Breast epithelium (tissue), 4 donors: ENCODE measurements at regions not wholly inside any gene's neighbourhood (a gene's known extent, or its start where the extent isn't known, plus 50 kb on each side); places are given as distances from the start of the nearest gene placed in this dataset.
"Not testable (repeated sequence)": the region's sequence is repeated elsewhere in the genome, so short reads cannot be mapped to it uniquely, and the experiment has no call there.

Experiments
- DNase-seq, 2 donors: peaks; one replicate each; pipeline ENCODE4 v3.0.0-alpha.2; 2019; ENCODE audit warnings: low spot score in 2 of 2
- H3K27ac ChIP-seq, 2 donors: fragments of 200-600 bp; sonication (generic) in 1 of 2; one replicate each; pipeline ENCODE4 v1.5.1; 2016 to 2019; ENCODE audit warnings: mild to moderate bottlenecking in 1 of 2
- H3K27me3 ChIP-seq, 2 donors: fragments of 200-600 bp; sonication (generic) in 1 of 2; one replicate each; pipeline versions ENCODE4 v1.5.1 to v1.6.0; 2017 to 2019; ENCODE audit warnings: control low read depth in 1 of 2, mild to moderate bottlenecking in 1 of 2
- H3K36me3 ChIP-seq: fragments of 200-600 bp; one replicate; pipeline ENCODE4 v1.5.1; 2019
- H3K4me1 ChIP-seq, 2 donors: fragments of 200-600 bp; sonication (generic); one replicate each; pipeline ENCODE4 v1.5.1; 2016 to 2019; ENCODE audit warnings: control low read depth in 1 of 2
- H3K4me3 ChIP-seq, 3 donors: fragments of 200-600 bp; sonication (generic); 1 replicate in 2 of 3; 2 replicates in 1 of 3; pipeline ENCODE4 v1.5.1; 2016 to 2019; ENCODE audit warnings: mild to moderate bottlenecking in 3 of 3, moderate library complexity in 2 of 3
- H3K9me3 ChIP-seq, 2 donors: fragments of 200-600 bp; sonication (generic) in 1 of 2; one replicate each; pipeline ENCODE4 v1.5.1; 2016 to 2019; ENCODE audit warnings: control low read depth in 1 of 2
- CTCF ChIP-seq, 3 donors: fragments of 450-650 bp; IDR thresholded peaks; one replicate each; pipeline ENCODE4 v1.5.1; 2016 to 2017; ENCODE audit warnings: antibody characterized with exemption in 3 of 3, mild to moderate bottlenecking in 3 of 3, moderate library complexity in 3 of 3
- POLR2A ChIP-seq: fragments of 450-650 bp; IDR thresholded peaks from one replicate; pipeline ENCODE4 v1.6.1; 2016; ENCODE audit warnings: antibody characterized with exemption, mild to moderate bottlenecking, moderate library complexity
- POLR2AphosphoS5 ChIP-seq, 3 donors: sonication (generic); formaldehyde crosslinking; IDR thresholded peaks; one replicate each; pipeline ENCODE4 v1.6.1; 2017; ENCODE audit warnings: antibody characterized with exemption in 3 of 3
- intact Hi-C: fragments of 100-400 bp; cut with DNase I; formaldehyde crosslinking; loops from one replicate; pipeline ENCODE4 v1.15.1; 2023; ENCODE audit warnings: low total_unique reads

- H3K4me3 ChIP-seq: no peak overlapping the region
- H3K4me1 ChIP-seq: no peaks in the 10 kb centered on the region
- intact Hi-C loops: no loop called here
- H3K27me3 ChIP-seq: no peaks in the 10 kb centered on the region
- H3K9me3 ChIP-seq: no peaks in the 10 kb centered on the region
- no peaks in the 10 kb centered on the region for H3K36me3 ChIP-seq
- no peak for TF ChIP-seq POLR2A
- no peak for TF ChIP-seq POLR2AphosphoS5 (IDR thresholded peaks at IDR 0.05)
- no peak for TF ChIP-seq CTCF (IDR thresholded peaks at IDR 0.05)
- H3K27ac ChIP-seq: no peak overlapping the region
- DNase-seq: no peak
These were observed 128.5 kb downstream of the PLCE1 start for GRCh38 chr10:94122211-94122610.

- no peak for DNase-seq
- TF ChIP-seq CTCF (IDR thresholded peaks at IDR 0.05): no peak
- no peak for TF ChIP-seq POLR2A
- TF ChIP-seq POLR2AphosphoS5 (IDR thresholded peaks at IDR 0.05): no peak
- no peak overlapping the region for H3K27ac ChIP-seq
These were observed 129.7 kb downstream of the PLCE1 start for GRCh38 chr10:94123258-94123995.

GRCh38 chr10:94124147-94124546 lies 130.4 kb downstream of the PLCE1 start:
- H3K4me1 ChIP-seq, H3K9me3 ChIP-seq, H3K27me3 ChIP-seq, DNase-seq, H3K27ac ChIP-seq, intact Hi-C loops, H3K36me3 ChIP-seq, H3K4me3 ChIP-seq: not testable (repeated sequence)

More at GRCh38 chr10:94123258-94123995, 129.7 kb downstream of the PLCE1 start:
- Histone ChIP-seq H3K4me3 (no peak overlapping the region), H3K36me3 (no peaks in the 10 kb centered on the region), H3K4me1 (no peaks in the 10 kb centered on the region), H3K9me3 (no peaks in the 10 kb centered on the region), H3K27me3 (no peaks in the 10 kb centered on the region)
- intact Hi-C loops: no loop called here

- H3K27me3 ChIP-seq, DNase-seq, H3K4me3 ChIP-seq, H3K4me1 ChIP-seq, H3K36me3 ChIP-seq, H3K9me3 ChIP-seq, intact Hi-C loops, H3K27ac ChIP-seq: not testable (repeated sequence)
These were observed 131.5 kb downstream of the PLCE1 start for GRCh38 chr10:94125268-94125667.

GRCh38 chr10:94125856-94126255 lies 132.1 kb downstream of the PLCE1 start:
- H3K4me1 ChIP-seq: no peaks in the 10 kb centered on the region
- no peak overlapping the region for H3K27ac ChIP-seq

More at GRCh38 chr10:94125856-94126255, 132.1 kb downstream of the PLCE1 start:
- TF ChIP-seq POLR2A (no peak), POLR2AphosphoS5 (IDR thresholded peaks at IDR 0.05) (no peak), CTCF (IDR thresholded peaks at IDR 0.05) (no peak)
- DNase-seq: no peak
- H3K36me3 ChIP-seq: no peaks in the 10 kb centered on the region
- H3K27me3 ChIP-seq: no peaks in the 10 kb centered on the region
- H3K9me3 ChIP-seq: no peaks in the 10 kb centered on the region
- H3K4me3 ChIP-seq: no peak overlapping the region
- intact Hi-C loops: no loop called here
